HepG2 (cell line): ENCODE measurements at regions not wholly inside any gene's neighbourhood (a gene's known extent, or its start where the extent isn't known, plus 50 kb on each side); places are given as distances from the start of the nearest gene placed in this dataset.

Source experiments
- BHLHE40 ChIP-seq: IDR thresholded peaks from 2 replicates; pipeline ENCODE4 v1.6.1; 2011; ENCODE audit warnings: low read length, improper control_type of control experiment
- CEBPB ChIP-seq: IDR thresholded peaks from 2 replicates; pipeline ENCODE4 v1.6.1; 2011; ENCODE audit warnings: low read depth, low read length, improper control_type of control experiment, borderline replicate concordance
- CTCF ChIP-seq: sonication (generic); formaldehyde crosslinking; IDR thresholded peaks from 2 replicates; pipeline ENCODE4 v1.5.0; 2020; ENCODE audit warnings: mild to moderate bottlenecking, missing genetic modification reagents, moderate library complexity
- GTF2F1 ChIP-seq: fragments of 150-350 bp; IDR thresholded peaks from 2 replicates; pipeline ENCODE4 v1.6.1; 2014; ENCODE audit warnings: low read length
- MXI1 ChIP-seq: IDR thresholded peaks from 3 replicates; pipeline ENCODE4 v1.6.1; 2012; ENCODE audit warnings: low read depth, low read length, inconsistent platforms, borderline replicate concordance
- NCOA1 ChIP-seq: sonication (generic); formaldehyde crosslinking; IDR thresholded peaks from 2 replicates; pipeline ENCODE4 v1.9.0; 2021; ENCODE audit warnings: missing genetic modification reagents
- PCBP2 ChIP-seq: fragments of 200-400 bp; formaldehyde crosslinking; optimal IDR thresholded peaks from 2 replicates; pipeline ENCODE3; 2018; ENCODE audit warnings: low read length, low read depth; ENCODE audit not compliant: poor library complexity, severe bottlenecking
- TCF7L2 ChIP-seq: IDR thresholded peaks from 2 replicates; pipeline ENCODE4 v1.6.1; 2011; ENCODE audit warnings: mild to moderate bottlenecking, low read depth, low read length, moderate library complexity
- ZBTB26 ChIP-seq: IDR thresholded peaks from 2 replicates; pipeline ENCODE4 v1.6.1; 2016; ENCODE audit warnings: missing compliant biosample characterization, missing genetic modification reagents, borderline replicate concordance
- ZBTB43 ChIP-seq: sonication (generic); formaldehyde crosslinking; conservative IDR thresholded peaks from 2 replicates; pipeline ENCODE4 v1.4.0; 2020; ENCODE audit warnings: missing genetic modification reagents
- ZNF24 ChIP-seq: fragments of 450-650 bp; IDR thresholded peaks from 2 replicates; pipeline ENCODE4 v1.6.1; 2017; ENCODE audit warnings: antibody characterized with exemption, mild to moderate bottlenecking
- ZNF543 ChIP-seq: sonication (generic); formaldehyde crosslinking; IDR thresholded peaks from 2 replicates; pipeline ENCODE4 v1.4.0; 2020; ENCODE audit warnings: mild to moderate bottlenecking, missing genetic modification reagents
- ZNF7 ChIP-seq: IDR thresholded peaks from 2 replicates; pipeline ENCODE4 v1.6.1; 2016; ENCODE audit warnings: missing biosample characterization, missing genetic modification reagents

GRCh38 chr10:111148440-111148839 lies 71.6 kb downstream of the ADRA2A start:
- TF ChIP-seq ZBTB26 (CRISPR knock-in tag) = no peak
- TF ChIP-seq CEBPB = no peak
- no peak for TF ChIP-seq ZNF7
- no peak for TF ChIP-seq ZNF543
- no peak for TF ChIP-seq CTCF (CRISPR knock-in tag)
- TF ChIP-seq NCOA1 (CRISPR knock-in tag) = no peak
- TF ChIP-seq BHLHE40 = no peak
- no peak for TF ChIP-seq ZNF24
- TF ChIP-seq PCBP2 = no peak
- TF ChIP-seq GTF2F1 = no peak
- no peak for TF ChIP-seq TCF7L2
- no peak for TF ChIP-seq MXI1
- no peak for TF ChIP-seq ZBTB43
